Tibial nerve (tissue), 4 donors: ENCODE measurements at regions not wholly inside any gene's neighbourhood (a gene's known extent, or its start where the extent isn't known, plus 50 kb on each side); places are given as distances from the start of the nearest gene placed in this dataset.

Experiments
- DNase-seq, 2 donors: peaks; one replicate each; pipeline ENCODE4 v3.0.0-alpha.2; 2019; ENCODE audit warnings: low spot score in 2 of 2
- H3K27ac ChIP-seq, 4 donors: fragments of 200-600 bp; sonication (generic) in 3 of 4; one replicate each; pipeline ENCODE4 v1.5.1; 2017 to 2019; ENCODE audit warnings: mild to moderate bottlenecking in 1 of 4
- H3K27me3 ChIP-seq, 2 donors: fragments of 200-600 bp; sonication (generic) in 1 of 2; one replicate each; pipeline versions ENCODE4 v1.5.1 to v1.6.0; 2017 to 2019
- H3K36me3 ChIP-seq, 3 donors: fragments of 200-600 bp; sonication (generic); one replicate each; pipeline ENCODE4 v1.5.1; 2018 to 2019
- H3K4me1 ChIP-seq, 4 donors: fragments of 200-600 bp; sonication (generic) in 3 of 4; one replicate each; pipeline ENCODE4 v1.5.1; 2017 to 2019
- H3K4me3 ChIP-seq, 4 donors: fragments of 200-600 bp; sonication (generic) in 3 of 4; one replicate each; pipeline ENCODE4 v1.5.1; 2017 to 2019; ENCODE audit warnings: mild to moderate bottlenecking in 1 of 4, moderate library complexity in 1 of 4
- H3K9me3 ChIP-seq, 4 donors: fragments of 200-600 bp; sonication (generic) in 3 of 4; one replicate each; pipeline ENCODE4 v1.5.1; 2017 to 2019
- CTCF ChIP-seq, 5 experiments: fragments of 200-600 bp in 3 of 5; fragments of 450-650 bp in 2 of 5; sonication (generic) in 3 of 5; IDR thresholded peaks; one replicate each; pipeline ENCODE4 v1.5.1; 2016 to 2019; ENCODE audit warnings: antibody characterized with exemption in 5 of 5, mild to moderate bottlenecking in 3 of 5, moderate library complexity in 2 of 5
- EP300 ChIP-seq, 2 donors: sonication (generic); formaldehyde crosslinking; IDR thresholded peaks; one replicate each; pipeline ENCODE4 v1.6.1; 2017; ENCODE audit warnings: antibody characterized with exemption in 2 of 2, mild to moderate bottlenecking in 1 of 2
- POLR2A ChIP-seq, 2 donors: fragments of 450-650 bp; IDR thresholded peaks; one replicate each; pipeline ENCODE4 v1.6.1; 2017; ENCODE audit warnings: antibody characterized with exemption in 2 of 2, mild to moderate bottlenecking in 2 of 2, moderate library complexity in 2 of 2
- WGBS, 2 donors: methylation state at CpG; one replicate each; pipeline ENCODE4 v1.1.5; 2018; 5-methylcytosine and 5-hydroxymethylcytosine counted together

DNA sequence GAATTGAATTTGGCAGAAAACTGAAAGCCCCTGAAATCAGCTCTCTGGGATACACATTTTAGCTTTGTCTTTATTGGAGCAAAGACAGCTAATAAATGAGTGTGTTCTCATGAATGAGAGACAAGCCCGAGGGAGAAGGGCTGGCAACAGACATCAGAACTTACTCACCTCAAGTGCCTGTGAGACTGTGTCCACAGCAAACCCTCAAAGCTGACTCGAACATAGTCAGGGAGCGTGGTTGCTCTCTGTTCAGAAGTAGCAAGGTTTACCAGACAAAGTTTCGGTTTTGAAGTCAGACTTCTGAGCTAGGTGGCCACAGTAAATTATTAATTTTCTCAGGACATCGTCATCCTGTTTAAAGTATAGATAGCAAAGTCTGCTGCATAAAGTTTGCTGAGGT, 207.9 kb downstream of the CMPK2 start:
- Histone ChIP-seq H3K4me1 (no peaks in the 10 kb centered on the region), H3K36me3 (no peaks in the 10 kb centered on the region), H3K27ac (no peak overlapping the region), H3K9me3 (no peaks in the 10 kb centered on the region), H3K27me3 (no peaks in the 10 kb centered on the region), H3K4me3 (no peak overlapping the region)
- TF ChIP-seq CTCF (IDR thresholded peaks at IDR 0.05), result no peak
- no peak for TF ChIP-seq POLR2A (IDR thresholded peaks at IDR 0.05)
- no peak for TF ChIP-seq EP300 (IDR thresholded peaks at IDR 0.05)
- no peak for DNase-seq
- 66 to 77% methylated on average over 5 of the region's 5 CpGs for WGBS, 2 donors

DNA sequence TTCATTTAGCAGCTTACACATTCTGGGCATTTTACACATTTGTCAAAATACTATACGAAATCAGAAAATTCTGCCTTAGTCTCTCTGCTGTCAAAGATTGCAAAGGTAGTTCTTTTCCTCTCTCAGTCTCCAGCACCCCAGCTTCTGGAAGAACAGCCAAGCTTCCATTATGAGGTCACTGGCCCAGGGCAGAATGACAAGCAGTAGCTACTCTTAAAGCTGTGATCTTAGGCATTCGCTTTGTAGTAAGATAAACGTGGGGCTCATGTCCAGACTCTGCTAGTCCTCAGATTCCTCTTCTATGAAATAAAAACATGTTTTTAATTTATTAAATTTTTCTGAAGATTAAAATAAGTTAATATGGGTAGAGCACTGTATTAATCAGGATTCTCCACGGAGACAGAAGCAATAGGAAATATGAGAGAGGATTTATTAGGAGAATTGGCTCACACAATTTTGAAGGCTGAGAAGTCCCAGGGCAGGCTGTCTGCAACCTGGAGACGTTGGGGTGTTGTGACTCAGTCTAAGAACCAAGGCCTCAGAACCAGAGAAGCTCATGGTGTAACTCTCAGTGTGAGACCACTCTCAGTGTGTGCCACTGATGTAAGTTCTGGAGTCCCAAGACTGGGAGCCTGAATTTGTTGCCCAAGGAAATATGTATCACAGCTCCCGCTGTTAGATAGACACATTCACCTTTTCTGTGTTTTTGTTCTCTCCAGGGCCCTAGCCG, 201.2 kb downstream of the CMPK2 start:
- 70 to 77% methylated on average over 7 of the region's 7 CpGs for WGBS, 2 donors
- TF ChIP-seq EP300 (IDR thresholded peaks at IDR 0.05) (no peak), POLR2A (IDR thresholded peaks at IDR 0.05) (no peak), CTCF (IDR thresholded peaks at IDR 0.05) (no peak)
- Histone ChIP-seq H3K4me3 (no peak overlapping the region), H3K9me3 (no peaks in the 10 kb centered on the region), H3K36me3 (no peaks in the 10 kb centered on the region), H3K27me3 (no peaks in the 10 kb centered on the region), H3K27ac (no peak overlapping the region), H3K4me1 (no peaks in the 10 kb centered on the region)
- DNase-seq, result no peak

- DNase-seq, result no peak
- Histone ChIP-seq H3K4me1 (no peaks in the 10 kb centered on the region), H3K27ac (no peak overlapping the region), H3K27me3 (no peaks in the 10 kb centered on the region), H3K4me3 (no peak overlapping the region), H3K9me3 (no peaks in the 10 kb centered on the region), H3K36me3 (no peaks in the 10 kb centered on the region)
- WGBS, 2 donors, result 79 to 85% methylated on average over 8 of the region's 8 CpGs
- no peak for TF ChIP-seq POLR2A (IDR thresholded peaks at IDR 0.05)
- no peak for TF ChIP-seq EP300 (IDR thresholded peaks at IDR 0.05)
- no peak for TF ChIP-seq CTCF (IDR thresholded peaks at IDR 0.05)
Measured at GRCh38 chr2:6665093-6666045, 200.3 kb downstream of the CMPK2 start.

- no peak for DNase-seq
- H3K4me1 ChIP-seq, result no peaks in the 10 kb centered on the region
- 82 to 89% methylated on average over 4 of the region's 4 CpGs for WGBS, 2 donors
- TF ChIP-seq CTCF (IDR thresholded peaks at IDR 0.05) (no peak), POLR2A (IDR thresholded peaks at IDR 0.05) (no peak), EP300 (IDR thresholded peaks at IDR 0.05) (no peak)
- no peaks in the 10 kb centered on the region for H3K27me3 ChIP-seq
- no peaks in the 10 kb centered on the region for H3K36me3 ChIP-seq
- no peaks in the 10 kb centered on the region for H3K9me3 ChIP-seq
- no peak overlapping the region for H3K27ac ChIP-seq
- H3K4me3 ChIP-seq, result no peak overlapping the region
Measured at GRCh38 chr2:6667326-6667725, 198.4 kb downstream of the CMPK2 start.

GRCh38 chr2:6671913-6672312, 193.8 kb downstream of the CMPK2 start:
- Histone ChIP-seq H3K27ac (no peak overlapping the region), H3K27me3 (no peaks in the 10 kb centered on the region), H3K4me3 (no peak overlapping the region), H3K9me3 (no peaks in the 10 kb centered on the region), H3K4me1 (no peaks in the 10 kb centered on the region), H3K36me3 (no peaks in the 10 kb centered on the region)
- WGBS, 2 donors, result 85 to 89% methylated on average over 1 of the region's 1 CpG
- DNase-seq, result no peak
- TF ChIP-seq CTCF (IDR thresholded peaks at IDR 0.05) (no peak), POLR2A (IDR thresholded peaks at IDR 0.05) (no peak), EP300 (IDR thresholded peaks at IDR 0.05) (no peak)
